Dermis microvascular lymphatic vessel endothelial cell (primary cell): ENCODE measurements at regions not wholly inside any gene's neighbourhood (a gene's known extent, or its start where the extent isn't known, plus 50 kb on each side); places are given as distances from the start of the nearest gene placed in this dataset.
A peak's percentile ranks its signal among the peaks of the same experiment; 100 is the strongest.

ENCODE experiments used
- DNase-seq, 2 donors: peaks; one replicate each; pipeline versions ENCODE4 v3.0.0 to v3.0.0-alpha.2; 2010; ENCODE audit warnings: low read depth in 2 of 2

GRCh38 chr3:40988468-40988867 lies 210.8 kb upstream of the CTNNB1 start:
- DNase-seq = no peak

- no peak for DNase-seq
Measured at GRCh38 chr3:40989141-40990061, 209.9 kb upstream of the CTNNB1 start.

- no peak for DNase-seq
Measured at GRCh38 chr3:40990062-40990456, 209.2 kb upstream of the CTNNB1 start.

- no peak for DNase-seq
Measured at GRCh38 chr3:40992023-40992422, 207.3 kb upstream of the CTNNB1 start.

GRCh38 chr3:40994611-40995010 lies 204.7 kb upstream of the CTNNB1 start:
- no peak for DNase-seq

GRCh38 chr3:40995271-40995670 lies 204.0 kb upstream of the CTNNB1 start:
- no peak for DNase-seq

- no peak for DNase-seq
Measured at GRCh38 chr3:40996382-40996781, 202.9 kb upstream of the CTNNB1 start.

GRCh38 chr3:40996827-40997710 lies 202.2 kb upstream of the CTNNB1 start:
- no peak for DNase-seq

GRCh38 chr3:40997711-40998519 lies 201.4 kb upstream of the CTNNB1 start:
- no peak for DNase-seq

GRCh38 chr3:40999682-41000081 lies 199.6 kb upstream of the CTNNB1 start:
- no peak for DNase-seq

- DNase-seq = no peak
Measured at GRCh38 chr3:41000471-41000870, 198.8 kb upstream of the CTNNB1 start.

GRCh38 chr3:41001556-41001955 lies 197.7 kb upstream of the CTNNB1 start:
- no peak for DNase-seq

- no peak for DNase-seq
Measured at GRCh38 chr3:41002104-41002503, 197.2 kb upstream of the CTNNB1 start.

- no peak for DNase-seq
Measured at GRCh38 chr3:41007399-41007798, 191.9 kb upstream of the CTNNB1 start.

GRCh38 chr3:41011854-41012253 lies 187.5 kb upstream of the CTNNB1 start:
- DNase-seq = no peak

- no peak for DNase-seq
Measured at GRCh38 chr3:41018855-41019254, 180.4 kb upstream of the CTNNB1 start.

- DNase-seq = no peak
Measured at GRCh38 chr3:41024031-41024836, 175.1 kb upstream of the CTNNB1 start.

GRCh38 chr3:41026394-41027177 lies 172.7 kb upstream of the CTNNB1 start:
- peak; percentile 82 to 87 for DNase-seq

GRCh38 chr3:41029356-41029755 lies 169.9 kb upstream of the CTNNB1 start:
- no peak for DNase-seq

GRCh38 chr3:41030220-41030619 lies 169.1 kb upstream of the CTNNB1 start:
- DNase-seq = no peak
